Body of pancreas (tissue), 4 donors: ENCODE measurements at regions not wholly inside any gene's neighbourhood (a gene's known extent, or its start where the extent isn't known, plus 50 kb on each side); places are given as distances from the start of the nearest gene placed in this dataset.

Experiments used
- CTCF ChIP-seq, 7 experiments: fragments of 450-650 bp in 4 of 7; fragments of 200-600 bp in 3 of 7; sonication (generic) in 3 of 7; IDR thresholded peaks; one replicate each; pipeline ENCODE4 v1.5.1; 2016 to 2019; ENCODE audit warnings: antibody characterized with exemption in 7 of 7
- POLR2A ChIP-seq, 3 donors: fragments of 450-650 bp; IDR thresholded peaks; one replicate each; pipeline ENCODE4 v1.6.1; 2016; ENCODE audit warnings: antibody characterized with exemption in 3 of 3, mild to moderate bottlenecking in 2 of 3

- TF ChIP-seq CTCF (IDR thresholded peaks at IDR 0.05) (no peak), POLR2A (IDR thresholded peaks at IDR 0.05) (no peak)
Observed at GRCh38 chr3:132211896-132212295, 105.3 kb upstream of the ACP3 start.
